GM19438 (cell line): ENCODE measurements at regions not wholly inside any gene's neighbourhood (a gene's known extent, or its start where the extent isn't known, plus 50 kb on each side); places are given as distances from the start of the nearest gene placed in this dataset.

ENCODE experiments used
- ATAC-seq: cut with Tn5 transposase; IDR thresholded peaks from one replicate; pipeline ENCODE4 v1.9.1; 2021; ENCODE audit warnings: low read depth; ENCODE audit not compliant: unreplicated experiment

DNA sequence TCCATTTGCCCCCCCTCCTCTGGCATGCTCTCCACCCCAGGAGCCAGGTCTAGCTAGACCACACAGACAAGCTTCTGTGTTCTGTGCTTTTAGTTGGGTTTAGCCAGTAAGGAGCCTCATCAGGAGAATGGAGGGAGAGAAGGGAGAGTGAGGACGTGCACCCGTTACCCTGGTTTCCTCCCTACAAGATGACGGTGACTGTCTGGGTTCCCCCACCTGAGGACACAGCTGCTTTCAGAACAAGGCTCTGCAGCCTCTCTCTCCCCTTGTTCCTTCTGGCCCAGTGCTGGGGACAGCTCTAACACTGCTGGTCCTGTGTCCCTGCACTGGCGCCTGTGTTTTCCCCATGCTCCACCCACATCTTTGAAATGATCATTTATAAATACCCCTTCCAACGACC, 184.4 kb upstream of the GALNT2 start:
- no peak for ATAC-seq

DNA sequence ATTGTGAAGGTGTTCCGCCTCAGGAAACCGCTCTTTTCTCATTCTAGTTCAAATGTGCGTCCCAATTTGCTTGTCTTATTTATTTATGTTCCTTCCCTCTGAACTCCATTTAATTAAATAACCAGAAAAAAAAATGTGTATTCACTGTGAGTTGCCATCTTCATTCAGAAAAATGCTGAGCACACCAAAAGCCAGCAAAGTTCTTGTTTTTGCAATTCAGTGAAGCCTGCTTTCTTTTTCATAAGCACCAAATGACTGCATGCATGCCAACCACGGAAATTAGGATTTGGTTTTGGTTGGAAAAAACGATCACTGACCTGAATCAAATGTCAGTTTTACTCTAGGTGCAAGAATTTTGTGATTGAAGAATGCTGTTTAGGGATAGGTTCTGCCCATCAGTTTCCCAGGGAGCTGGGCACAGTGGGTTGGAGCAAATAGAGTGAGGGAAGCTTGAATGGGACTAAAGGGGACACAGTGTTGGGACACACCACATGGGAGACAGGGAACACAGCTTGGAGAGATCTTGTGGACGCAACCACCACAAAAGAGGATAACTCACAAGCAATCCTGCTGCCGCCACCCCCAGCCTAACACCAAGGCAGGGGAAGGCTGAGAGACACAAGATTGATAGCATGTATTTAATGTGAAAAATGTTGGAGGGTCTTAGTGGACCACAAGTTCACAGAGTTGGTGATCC, 183.4 kb upstream of the GALNT2 start:
- no peak for ATAC-seq

DNA sequence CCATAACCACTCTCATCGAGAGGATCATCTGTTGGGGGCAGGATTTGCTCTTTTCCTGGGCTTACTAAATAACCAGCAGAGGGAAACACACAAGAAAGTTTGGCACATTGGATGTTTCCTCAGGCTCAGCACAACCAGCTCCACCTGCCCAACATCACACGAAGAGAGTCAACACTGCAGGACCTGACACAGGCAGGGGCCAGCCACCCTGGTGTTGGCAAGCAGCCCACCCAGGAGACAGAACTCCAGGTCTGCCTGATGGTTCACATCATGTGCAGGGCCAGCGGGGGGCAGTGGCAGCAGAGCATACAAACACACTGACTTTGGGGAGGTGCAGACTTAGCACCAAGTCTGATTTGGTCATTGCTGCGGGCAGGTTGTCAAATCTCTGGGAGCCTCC, 182.3 kb upstream of the GALNT2 start:
- ATAC-seq = no peak

DNA sequence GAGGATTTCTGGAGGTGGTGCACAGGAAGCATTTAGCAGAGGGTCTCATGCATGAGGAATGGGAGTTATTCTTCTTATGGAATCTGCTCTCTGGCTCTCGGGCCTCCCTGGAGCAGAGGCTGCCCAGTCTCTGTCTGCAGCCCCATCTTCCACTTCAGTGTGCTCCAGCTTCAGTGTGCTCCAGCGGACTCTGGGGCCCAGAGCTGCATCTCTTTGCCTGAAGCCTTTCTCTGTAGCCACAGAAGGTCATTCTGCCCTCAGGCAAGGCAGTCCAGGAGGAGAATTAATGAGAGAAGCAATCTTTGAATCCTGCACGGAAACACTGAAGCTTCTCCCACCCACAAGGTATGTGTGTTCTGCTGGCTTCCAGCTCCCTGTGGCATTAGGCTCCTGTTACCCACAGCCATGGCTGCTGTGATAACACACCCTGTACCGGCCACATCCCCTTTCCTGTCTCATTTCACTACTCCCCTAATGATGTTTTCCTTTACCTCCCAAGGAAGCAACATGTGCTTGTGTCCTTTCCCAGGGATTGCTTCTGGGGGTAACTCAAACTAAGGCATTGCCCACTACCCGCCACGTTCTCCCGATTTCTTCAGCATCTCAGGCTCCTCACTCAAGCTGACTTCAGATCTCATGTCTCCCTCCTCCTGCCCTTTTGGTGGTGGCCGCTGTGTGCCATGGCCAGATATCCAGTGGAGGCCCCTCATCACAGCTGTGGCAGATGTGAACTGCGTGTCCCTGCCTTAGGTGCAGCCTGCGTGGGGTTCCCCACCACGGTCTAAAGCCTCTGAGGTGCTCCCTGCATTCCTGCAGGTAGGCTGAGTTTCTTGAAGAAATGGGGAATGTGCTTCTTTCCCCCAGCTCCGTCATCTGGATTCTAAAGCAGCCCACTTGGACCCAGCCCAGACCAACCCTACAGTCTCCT, 181.2 kb upstream of the GALNT2 start:
- ATAC-seq = no peak

DNA sequence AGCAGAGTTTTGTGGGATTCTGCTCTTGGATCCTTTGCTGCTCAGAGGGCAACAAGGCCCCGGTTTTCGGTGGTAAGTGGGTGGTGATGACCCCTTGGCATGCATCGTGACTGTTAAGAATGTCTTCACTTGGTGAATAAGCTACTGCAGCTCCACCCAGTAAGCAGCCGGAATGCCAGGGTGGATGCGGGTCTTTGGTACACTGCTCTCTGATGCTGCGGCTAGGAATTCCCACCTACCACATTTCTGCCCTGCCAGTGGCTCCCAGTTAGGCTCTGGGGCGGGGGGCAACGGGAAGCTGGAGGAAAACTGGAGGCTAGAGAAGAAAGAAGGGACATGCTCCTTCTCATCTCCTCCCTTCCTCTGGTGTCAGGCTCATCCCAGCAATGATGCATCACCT, 180.4 kb upstream of the GALNT2 start:
- no peak for ATAC-seq

DNA sequence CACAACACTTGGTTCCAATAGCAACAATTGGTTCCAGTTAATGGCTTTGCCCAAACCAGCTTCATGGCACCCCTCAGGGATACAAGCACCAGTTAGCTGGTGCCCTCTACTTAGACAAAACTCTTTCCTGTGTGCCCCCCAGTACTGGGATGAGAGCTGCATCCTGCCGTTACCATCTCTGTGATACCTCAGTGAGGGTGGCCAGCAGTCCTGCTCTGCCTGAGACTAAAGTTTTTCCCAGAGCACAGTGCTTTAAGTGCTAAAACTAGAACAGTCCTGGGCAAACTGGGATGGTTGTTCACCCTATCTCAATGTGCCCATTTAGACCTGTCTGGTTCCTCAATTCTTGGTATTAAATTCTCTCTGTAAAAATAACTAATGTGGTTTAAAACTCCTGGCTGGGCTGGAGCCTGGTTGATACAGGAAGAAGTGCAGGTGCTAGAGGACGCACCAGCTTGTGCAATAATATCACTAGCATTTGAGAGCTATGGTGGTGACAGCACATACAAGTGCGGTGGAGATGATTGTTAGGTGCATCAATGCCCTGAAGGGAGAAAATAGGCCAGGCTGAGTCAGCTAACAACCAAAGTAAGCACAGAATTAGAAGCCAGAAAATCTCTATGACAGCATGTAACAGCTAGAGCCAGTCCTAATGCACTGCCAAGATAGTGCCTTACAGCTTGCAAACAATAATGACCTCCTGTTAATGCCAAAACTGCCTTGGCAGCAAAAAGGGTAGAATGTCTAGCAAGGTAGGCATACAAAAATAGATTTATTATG, 179.8 kb upstream of the GALNT2 start:
- ATAC-seq = no peak

DNA sequence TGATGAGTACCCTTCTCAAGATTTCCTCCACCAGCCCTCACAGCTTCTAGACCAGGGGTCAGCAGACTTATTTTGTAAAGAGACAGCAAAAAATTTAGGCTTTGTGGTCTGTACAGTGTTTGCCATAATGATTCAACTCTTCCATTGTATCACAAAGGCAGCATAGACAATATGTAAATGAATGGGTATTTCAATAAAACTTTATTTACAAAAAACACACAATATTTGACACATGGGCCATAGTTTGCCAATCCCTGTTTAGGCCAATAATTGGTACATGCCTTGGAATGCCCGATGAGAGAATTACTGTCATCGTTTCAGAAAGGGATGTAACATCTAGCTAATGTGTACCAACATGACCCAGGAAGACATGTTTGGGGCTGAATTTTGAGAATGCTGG, 178.9 kb upstream of the GALNT2 start:
- ATAC-seq = no peak

DNA sequence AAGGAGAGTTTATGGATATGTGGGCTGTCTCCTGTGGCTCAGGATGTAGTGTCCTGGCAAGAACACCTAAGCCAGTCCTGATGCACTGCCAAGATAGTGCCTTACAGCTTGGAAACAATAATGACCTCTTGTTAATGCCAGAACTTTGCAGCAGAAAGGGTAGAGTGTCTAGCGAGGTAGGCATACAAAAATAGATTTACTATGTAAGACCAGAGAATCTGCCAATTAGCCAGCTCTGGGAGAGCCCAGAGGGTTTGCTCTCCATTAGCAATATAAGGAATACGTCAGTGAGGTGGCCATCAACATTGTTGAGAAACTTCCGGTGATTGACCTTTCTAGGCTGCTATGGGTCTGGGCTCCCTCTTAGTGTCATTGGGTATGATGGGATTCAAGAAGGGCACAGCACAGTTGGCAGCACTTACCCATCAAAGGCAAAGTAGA, 178.5 kb upstream of the GALNT2 start:
- ATAC-seq = no peak

DNA sequence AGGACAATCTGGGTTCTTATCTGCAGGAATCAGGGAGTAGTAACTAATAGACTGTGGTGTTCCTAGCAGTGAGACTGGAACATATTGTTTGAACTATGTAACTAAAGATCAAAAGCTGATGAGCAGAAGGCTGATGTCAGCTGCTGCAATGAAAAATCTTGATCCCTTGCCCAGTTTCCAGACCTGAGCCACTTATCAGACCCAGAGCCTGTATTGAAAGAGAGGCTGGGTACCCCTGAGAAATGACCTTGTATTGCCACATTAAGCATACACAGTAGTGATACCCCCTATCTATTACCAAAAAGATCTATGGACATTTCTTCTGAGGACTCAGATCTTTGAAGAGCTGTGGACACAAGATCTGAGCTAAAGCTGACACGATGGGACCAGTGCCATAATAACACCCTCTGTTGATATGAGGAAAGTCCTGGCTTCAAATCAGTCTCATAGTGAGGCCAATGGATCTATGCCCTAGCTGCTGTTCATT, 178.0 kb upstream of the GALNT2 start:
- no peak for ATAC-seq

DNA sequence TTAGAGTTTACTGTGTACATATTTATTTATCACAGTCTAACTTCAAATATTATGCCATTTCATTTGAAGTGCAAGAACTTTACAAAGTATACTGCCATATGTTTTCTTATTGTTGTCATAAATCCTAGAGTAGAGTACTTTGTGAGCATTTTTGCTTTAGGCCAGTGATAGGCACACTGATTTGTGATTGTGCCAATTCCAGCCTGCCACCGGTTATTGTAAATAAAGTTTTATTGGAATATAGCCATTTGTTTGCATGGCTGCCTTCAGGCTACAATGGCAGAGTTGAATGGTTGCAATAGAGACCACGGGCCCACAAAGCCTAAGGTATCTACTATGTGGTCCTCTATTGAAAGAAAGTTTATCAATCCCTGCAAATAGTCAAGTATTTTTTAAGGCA, 175.8 kb upstream of the GALNT2 start:
- ATAC-seq = no peak

DNA sequence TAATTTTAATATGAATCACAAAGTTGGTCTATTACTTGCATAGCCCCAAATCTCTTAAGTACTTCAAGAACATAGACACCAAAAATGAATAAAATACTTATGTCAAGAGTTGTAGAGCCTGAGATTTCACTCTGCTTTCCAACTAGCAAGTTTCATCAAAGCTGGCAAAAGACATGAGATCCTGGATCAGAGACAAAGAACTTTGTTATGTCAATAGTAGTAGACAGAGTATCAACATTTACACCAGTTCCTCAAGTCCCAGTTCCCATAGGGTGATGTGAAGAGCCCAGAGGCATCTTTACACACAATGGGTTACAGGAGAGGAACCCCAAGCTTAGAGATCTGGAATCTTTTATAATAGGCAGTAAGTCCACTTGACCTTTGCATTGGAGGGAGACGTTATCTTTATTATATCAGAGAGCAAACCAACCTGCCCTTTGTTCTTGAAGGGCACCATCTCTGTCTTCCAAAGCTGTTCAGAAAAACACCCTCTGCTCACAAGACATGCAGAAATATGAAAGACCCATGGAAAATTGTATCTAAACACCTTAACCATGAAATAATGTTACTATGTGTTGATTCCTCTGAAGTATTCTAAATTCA, 174.4 kb upstream of the GALNT2 start:
- ATAC-seq = no peak

DNA sequence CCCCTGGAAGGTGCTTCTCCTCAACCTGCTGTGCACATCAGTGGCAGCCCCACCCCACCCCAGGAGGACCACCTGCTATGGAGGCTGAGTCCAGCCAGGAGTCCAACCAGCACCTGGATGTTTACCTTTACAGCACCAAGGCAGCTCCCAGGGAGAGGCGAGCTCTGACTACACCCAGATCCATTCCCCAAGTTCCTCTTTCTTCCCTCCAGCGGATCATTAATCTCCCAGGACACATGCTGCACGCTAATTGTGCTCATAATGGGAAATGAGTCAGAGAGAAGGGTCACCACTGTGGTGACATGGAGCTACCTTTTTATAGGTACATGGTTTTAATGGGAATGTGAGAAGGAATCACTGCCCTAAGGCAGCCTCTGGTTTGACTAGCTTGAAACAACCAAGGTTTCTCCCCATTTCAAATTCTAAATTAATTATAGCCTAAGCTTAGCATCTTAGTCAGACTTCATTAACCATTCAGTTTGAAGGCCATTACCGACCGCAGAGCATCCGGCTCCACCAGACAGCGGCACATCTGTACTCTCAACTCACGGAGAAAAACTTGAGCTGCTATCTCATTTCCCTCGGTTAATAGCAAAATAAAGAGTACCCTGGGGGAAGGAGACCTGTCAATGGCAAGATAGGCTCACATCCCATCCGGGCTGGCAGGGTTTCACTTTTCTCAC, 173.1 kb upstream of the GALNT2 start:
- no peak for ATAC-seq

DNA sequence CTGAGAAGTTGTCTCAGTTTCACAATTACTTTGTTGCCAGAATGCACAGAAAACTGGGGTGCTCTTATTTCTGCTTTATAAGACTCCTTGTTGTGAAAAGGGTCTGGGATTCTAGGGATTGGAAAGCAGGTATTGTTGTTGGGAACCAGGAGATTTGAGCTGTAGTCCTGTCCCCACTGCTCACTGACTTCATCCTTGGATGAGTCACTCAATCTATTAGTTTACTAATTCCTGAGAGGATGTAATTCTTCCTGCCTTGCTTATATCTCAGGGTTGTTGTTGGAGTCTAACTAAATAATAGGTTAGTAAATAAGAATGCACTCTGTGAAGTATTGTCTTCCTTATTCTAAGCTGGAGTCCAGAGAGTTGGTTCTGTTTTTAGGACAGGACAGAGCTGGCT, 172.5 kb upstream of the GALNT2 start:
- no peak for ATAC-seq

DNA sequence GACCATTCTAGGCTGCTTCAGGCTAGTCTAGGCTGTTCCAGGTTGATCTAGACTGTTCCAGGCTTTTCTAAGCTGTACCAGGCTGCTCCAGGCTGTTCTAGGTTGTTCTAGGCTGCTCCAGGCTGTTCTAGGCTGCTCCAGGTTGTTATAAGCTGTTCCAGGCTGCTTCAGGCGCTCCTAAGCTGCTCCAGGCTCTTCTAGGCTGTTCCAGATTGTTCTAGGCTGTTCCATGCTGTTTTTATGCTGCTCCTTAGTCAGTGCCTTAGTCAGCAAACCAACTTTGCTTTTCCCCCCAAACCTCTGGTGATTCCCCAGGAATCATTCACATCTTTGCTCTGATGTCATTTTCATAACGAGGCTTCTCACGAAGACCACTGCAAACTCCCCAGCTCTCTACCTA, 171.4 kb upstream of the GALNT2 start:
- no peak for ATAC-seq

DNA sequence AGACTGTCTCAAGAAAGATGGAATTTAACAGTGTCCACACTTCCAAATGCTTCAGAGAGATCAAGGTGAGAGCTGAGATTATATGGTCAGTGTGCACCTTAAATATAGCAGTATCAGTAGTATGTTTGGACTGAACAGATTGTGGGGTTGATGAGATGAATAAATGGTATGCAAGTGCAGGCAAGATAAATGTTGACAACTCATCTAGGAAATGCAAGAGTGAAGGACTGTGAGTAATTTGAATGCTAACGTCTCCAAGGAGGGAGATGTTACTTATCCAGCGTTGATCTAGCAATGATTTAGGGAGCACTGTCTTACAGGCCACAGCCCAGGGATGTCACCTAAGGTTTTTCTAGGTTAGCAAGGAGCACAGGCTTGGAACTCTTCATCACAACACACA, 170.7 kb upstream of the GALNT2 start:
- no peak for ATAC-seq

DNA sequence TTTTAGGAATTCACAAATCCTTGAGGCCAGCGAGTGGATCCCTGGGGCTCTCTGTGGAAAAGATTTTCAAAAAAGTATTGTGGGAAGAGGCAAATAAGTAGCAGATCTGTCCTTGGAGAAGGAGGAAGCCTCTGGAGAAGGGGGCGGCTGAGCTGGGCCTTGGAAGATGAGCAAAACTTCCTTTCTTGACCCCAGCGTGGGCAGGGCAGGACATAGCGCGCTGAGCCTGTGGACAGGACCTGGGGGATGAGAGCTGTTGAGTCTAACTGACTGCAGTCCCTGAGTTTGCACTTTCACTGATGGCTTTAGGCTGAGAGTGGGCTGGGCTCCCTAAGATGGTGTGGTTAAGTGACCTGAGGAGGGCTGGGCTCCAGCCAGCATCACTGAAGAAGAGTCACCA, 170.2 kb upstream of the GALNT2 start:
- ATAC-seq = no peak

DNA sequence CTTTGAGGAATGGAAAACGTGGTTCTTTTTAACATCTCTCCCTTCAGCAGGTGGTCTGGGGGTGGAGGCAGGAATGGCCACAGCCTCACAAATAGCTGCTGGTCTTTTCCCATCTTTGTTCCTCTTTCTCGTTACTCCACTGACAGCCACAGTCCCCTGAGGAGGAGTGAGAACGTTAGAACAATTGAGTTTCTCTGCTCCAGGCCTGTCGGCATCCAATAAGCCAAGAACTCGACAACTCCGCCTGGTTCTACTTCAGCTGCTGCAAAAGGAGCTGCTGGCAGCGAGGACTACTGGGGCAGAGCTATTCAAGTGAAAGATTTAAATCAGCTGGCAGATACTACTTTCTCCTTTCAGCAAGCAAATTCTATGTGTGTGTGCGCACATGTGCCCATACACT, 169.5 kb upstream of the GALNT2 start:
- no peak for ATAC-seq

DNA sequence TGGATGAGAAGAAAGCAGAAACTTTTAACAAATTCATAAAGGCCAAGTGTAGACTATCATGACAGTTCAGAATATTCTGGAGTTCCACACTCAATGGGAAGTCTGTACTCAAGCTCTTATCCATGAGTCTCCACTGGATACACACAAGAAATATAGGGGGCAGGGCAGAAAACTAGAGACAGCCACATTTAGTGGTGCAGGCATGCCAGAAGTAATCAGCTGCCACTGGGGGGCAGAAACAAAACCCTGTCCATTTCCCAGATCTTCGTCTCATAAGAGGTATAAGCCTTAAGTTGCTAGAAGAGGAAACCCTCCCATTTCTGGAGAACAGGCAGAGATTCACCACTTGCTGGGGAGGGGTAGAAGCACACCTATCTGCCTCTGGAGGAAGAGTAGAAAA, 166.8 kb upstream of the GALNT2 start:
- no peak for ATAC-seq

DNA sequence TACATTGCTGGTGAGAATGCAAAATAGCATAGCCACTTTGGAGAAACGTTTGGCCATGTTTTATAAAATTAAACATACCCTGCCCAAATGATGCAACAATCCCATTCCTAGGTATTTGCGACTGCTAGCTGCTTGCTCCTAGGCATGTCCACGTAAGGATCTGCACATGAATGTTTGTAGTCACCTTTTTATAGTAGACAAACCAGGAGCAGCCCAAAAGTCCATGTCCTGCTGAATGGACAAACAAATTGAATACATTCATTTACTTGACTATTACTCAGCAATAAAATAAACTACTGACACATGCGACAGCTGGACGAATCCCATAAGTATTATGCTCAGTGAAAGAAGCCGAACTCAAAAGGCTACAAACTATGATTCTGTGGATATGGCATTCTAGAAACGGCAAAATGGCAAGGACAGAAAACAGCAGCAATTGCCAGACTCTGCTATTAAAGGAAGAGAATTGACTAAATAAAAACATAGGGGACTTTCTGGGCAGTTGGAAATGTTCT, 161.9 kb upstream of the GALNT2 start:
- ATAC-seq = no peak

DNA sequence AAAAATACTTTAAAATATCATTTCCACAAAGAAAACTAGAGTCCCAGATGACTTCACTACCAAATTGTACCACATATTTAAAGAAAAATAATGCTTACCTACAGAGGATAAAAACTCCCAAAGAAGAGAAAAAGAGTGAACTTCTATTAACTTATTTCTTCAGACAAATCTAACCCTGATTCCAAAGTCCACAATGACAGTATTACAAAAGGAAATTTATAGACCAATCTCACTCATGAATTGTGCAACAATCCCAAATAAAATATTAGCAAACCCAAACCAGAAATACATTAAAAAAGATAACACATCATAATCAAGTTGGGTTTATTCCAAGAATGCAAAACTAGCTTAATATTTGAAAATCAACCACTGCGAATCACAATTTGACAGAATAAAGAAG, 161.4 kb upstream of the GALNT2 start:
- ATAC-seq = no peak
